ENCODE measurements at regions not wholly inside any gene's neighbourhood (a gene's known extent, or its start where the extent isn't known, plus 50 kb on each side); places are given as distances from the start of the nearest gene placed in this dataset.

DNA sequence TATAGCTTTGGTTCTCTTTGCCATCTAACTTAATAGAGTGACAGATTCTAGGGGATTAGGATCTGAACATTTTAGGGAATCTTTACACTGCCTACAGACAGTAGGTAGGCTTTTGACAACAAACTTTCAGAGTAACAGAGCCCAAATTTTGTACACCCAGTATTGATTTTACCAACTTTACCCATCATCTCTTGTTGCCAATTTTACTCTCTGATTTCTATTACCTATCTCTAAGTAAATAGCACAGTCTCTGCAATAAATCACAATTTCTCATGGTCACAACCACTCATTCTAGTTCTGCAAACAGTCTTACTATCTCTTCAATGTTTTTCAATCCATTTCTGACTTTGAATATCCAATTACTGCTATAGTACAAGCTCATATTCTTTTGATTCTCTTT, 1097.6 kb upstream of the PHF14 start:
- no peak for DNase-seq

DNA sequence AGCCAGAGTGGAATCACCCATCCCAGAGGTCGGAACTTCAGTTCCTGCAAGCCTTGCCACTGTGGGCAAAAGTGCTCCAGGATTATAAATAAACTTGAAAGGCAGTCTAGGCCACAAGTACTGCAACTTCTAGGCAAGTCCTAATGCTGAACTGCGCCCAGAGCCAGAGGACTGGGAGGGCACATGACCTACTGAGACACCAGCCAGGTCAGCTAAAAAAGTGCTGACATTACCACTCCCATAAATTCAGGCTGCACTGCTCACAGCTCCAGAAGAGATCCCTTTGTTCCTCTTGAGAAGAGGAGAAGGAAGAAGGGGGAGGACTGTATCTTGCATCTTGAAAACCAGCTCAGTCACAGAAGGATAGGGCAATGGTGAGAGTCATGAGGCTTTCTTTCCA, 1084.1 kb upstream of the PHF14 start:
- no peak for DNase-seq

DNA sequence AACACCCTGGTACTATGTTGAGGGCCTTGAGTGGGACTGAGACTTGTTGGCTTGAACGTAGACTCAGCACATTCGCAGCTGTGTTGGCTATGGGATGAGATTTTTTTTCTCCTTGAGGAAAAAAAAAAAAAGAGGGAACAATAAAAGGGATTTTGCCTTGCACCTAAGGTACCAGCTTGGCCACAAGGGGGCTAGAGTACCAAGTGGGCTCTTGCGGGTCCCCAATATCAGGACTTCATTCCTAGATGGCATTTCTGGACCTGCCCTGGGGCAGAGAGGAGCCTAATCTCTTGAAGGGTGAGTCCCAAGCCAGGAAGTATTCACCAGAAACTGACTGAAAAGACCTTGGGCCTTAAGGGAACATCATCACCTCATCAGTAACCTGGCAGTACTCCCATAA, 1083.6 kb upstream of the PHF14 start:
- DNase-seq: no peak

DNA sequence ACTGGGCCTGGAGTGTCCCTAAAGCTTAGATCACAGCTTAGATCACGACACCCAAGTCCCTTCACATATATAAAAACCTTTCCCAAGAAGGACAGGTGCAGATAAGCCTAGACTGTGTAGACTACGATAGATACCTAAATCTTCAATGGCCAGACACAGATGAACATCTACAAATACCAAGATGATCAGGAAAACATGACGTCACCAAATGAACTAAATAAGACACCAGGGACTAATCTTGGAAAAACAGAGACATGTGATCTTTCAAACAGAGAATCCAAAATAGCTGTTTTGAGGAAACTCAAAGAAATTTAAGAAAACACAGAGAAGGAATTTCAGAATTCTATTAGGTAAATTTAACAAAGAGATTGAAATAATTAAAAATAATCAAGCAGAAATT, 1082.6 kb upstream of the PHF14 start:
- no peak for DNase-seq

GRCh38 chr7:9900339-9900738, 1073.3 kb upstream of the PHF14 start:
- DNase-seq: no peak

- no peak for DNase-seq
Measured at GRCh38 chr7:9921326-9921725, 1052.3 kb upstream of the PHF14 start.

DNA sequence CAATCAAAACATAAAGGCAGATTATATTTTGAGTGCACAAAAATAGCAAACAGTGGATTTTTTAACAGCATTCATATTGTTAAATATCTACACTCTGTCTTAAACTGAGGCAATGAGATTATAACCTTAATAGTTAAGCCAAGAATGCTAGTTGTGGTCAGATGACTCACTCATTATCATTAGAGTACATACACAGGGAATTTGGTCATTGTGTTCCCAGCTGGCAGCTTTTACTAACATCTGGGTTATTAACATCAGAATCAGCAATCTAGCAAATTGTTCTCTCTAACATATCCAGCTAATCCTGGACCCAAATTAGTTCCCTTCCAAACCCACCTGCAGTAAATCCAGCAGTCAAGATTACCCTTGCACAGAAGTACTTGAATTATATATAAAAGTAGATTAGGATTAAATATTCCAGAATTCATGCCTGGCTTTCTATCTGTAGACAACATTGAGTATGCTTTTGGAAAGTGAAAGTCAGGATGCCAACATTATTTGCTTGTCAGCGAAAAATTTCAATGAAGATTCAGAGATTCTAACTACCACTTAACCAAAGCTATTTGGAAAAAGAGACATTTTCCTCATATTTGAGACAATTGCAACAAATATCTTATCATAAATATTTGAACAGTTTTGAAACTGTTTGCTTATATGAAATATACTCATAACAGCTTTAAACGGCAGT, 1035.6 kb upstream of the PHF14 start:
- peak; percentile 6 for DNase-seq

- DNase-seq: no peak
Measured at GRCh38 chr7:9939176-9939575, 1034.5 kb upstream of the PHF14 start.

DNA sequence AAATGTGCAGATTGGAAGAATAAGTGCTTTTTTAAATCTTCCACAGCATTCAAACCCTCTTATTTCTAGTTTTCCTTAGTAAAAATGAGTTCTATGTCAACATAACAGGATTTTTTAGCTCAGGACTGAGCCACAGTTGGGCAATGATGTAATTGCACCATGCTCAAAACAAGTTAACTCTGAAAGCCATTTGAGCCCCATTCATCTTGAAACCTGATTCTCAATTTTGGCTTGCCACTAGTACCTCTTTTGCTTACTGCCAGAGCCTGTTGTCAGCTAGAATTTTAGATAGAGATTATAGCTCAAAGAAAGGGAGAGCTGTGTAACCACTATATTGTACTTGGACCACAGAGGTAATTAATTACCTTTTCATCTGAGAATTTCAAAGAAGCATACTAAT, 1028.5 kb upstream of the PHF14 start:
- DNase-seq: no peak

GRCh38 chr7:9945857-9946256, 1027.8 kb upstream of the PHF14 start:
- DNase-seq: no peak

DNA sequence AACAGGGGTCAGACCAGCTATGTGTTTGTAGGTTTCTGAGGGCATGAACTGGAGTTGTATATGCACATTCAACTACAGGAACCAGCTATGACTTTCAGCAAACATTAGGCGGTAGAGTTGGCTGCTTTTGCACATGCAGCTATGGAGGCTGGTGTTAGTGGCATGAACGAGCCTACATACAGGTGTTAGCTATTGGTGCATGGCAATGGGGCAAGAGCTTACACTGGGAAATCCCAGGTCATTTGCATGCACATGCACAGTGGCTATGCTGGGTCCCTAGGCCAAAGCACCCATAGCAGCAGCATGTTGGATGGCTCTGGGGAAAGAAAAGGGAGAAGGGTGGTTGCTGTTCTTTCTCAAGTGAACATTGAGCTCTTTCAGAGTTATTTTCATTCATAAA, 1018.5 kb upstream of the PHF14 start:
- DNase-seq: no peak

GRCh38 chr7:9958486-9958885, 1015.2 kb upstream of the PHF14 start:
- DNase-seq: no peak

DNA sequence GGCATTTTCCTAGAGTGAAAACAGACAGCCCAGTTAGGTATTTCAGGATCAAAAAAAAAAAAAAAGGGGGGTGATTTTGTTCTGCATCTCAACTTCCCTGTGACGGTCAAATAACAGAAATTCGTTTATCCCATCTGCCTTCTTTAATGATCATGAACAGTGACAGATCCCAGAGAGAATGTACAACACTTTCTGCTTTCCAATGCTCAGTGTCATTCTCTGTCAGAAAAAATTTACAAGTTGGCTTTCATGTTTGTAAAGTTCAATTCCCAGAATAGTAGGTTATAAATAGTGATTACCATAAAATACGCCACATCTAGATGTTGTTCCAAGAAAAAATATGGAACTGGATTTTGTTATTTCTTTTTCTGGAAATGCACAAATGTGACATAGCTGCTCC, 1013.2 kb upstream of the PHF14 start:
- DNase-seq: no peak

- DNase-seq: no peak
Measured at GRCh38 chr7:9961161-9961922, 1012.3 kb upstream of the PHF14 start.

- DNase-seq: no peak
Measured at GRCh38 chr7:9962742-9963141, 1010.9 kb upstream of the PHF14 start.

- no peak for DNase-seq
Measured at GRCh38 chr7:9978106-9979064, 995.3 kb upstream of the PHF14 start.

DNA sequence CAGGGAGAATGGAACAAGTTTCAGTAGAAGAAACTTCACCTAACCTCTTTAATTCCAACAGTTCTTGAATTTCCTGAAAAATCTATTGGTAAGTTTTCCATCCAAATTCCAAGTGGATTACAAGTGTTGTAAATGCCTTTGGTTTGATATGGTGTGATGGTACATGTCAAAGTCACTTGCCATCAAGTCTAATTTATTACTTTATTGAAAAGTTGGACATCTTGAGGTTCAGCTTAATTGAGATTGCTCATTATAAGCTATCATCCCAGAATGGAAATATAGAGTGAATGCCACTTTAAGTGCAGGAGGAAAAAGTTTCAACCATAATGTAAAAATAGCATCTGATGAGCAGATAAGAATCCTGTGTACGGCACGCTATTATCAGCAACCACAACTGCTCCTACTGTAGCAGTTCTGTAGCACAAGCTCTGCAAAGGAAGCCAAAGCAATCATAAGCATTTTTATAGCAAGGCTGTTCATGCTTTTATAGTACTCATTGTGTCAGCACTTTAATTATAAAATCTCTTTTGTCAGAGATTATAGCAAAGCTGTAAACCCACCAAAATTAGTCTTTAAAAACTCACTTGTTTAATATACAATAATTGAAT, 991.8 kb upstream of the PHF14 start:
- DNase-seq: no peak

DNA sequence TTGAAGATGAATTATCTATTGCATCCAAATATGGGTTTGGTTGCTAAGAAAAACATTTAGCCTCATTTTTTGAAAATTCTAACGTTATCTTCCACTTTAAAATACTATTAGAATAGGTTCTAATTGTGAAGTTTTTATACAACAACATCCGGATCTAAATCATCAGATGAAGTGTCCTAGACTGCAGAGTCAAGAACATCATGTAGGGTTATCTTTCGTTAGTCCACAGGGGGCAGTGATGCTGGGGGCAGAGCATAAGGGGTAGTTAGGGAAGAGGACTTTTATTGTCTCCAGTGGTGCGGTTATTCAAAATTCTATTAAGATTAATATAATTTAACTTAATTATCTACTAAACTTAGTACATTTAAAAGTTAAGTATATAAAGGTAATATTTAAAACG, 990.6 kb upstream of the PHF14 start:
- no peak for DNase-seq

DNA sequence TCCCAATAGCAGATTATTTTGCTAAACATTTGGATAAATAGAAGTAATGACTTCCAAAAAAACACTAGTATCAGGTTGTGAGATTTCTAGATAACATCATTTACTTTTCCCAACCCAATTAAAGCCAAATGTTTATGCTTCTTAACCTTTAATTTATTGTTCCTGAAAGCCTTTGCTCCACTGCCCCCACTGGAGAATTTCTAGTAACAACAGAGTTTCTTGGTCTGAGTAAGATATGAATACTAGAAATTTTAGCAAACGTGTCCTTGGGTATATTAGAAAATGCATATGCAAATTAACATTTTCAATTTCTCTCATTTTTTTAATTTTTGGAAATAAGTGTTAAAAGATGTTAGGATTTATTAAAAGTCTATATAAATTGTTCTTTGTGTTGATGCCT, 958.0 kb upstream of the PHF14 start:
- no peak for DNase-seq

DNA sequence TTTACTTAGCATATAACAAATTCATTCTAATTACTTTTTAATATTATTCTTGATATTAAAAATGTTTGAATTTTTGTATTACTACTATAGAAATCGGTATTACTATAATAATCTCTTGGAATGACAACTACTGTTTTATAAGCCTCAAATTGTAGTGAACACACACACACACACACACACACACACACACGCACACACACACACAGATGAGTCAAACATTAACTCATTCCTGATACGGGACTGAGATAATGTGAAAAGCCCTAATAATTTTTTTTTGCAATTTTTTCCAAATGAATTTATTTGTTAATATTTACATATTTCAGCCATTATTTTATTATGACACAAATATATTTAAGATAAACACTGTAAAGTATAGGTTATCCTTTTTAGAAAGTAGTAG, 951.2 kb upstream of the PHF14 start:
- DNase-seq: no peak

GRCh38 chr7:10022957-10023356, 950.7 kb upstream of the PHF14 start:
- DNase-seq: no peak

GRCh38 chr7:10034843-10035556, 938.7 kb upstream of the PHF14 start:
- no peak for DNase-seq

DNA sequence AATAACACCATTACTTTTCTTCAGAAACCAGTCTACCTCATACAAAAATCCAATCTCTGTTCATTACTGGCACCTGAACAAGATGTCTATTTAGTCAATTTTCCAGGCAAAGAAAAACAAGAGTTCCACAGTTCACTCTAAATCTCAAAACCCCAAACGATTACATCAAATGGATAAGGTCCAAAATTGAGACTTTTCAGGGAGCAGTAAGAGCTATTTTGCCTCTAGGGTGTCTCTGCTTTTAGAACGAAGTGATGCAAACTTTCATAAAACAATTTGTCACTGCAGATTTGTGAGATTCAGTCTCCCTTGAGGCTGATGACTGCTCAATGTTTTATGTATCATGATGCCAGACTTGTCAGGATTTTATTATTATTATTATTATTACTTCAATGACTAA, 937.0 kb upstream of the PHF14 start:
- DNase-seq: no peak

Measured in fibroblast of upper back skin (primary cell).